Trophoblast cell (in vitro differentiated cells and primary cell): ENCODE measurements at regions not wholly inside any gene's neighbourhood (a gene's known extent, or its start where the extent isn't known, plus 50 kb on each side); places are given as distances from the start of the nearest gene placed in this dataset.

Experiments
- DNase-seq, 2 donors: peaks; one replicate each; pipeline ENCODE4 v3.0.0-alpha.2; 2016
- H2AFZ ChIP-seq: 2 replicates; pipeline ENCODE4 v1.6.1; 2013; ENCODE audit warnings: low read length, moderate library complexity, mild to moderate bottlenecking; ENCODE audit not compliant: insufficient read depth, poor library complexity
- H2AK5ac ChIP-seq: 2 replicates; pipeline ENCODE4 v1.6.1; 2013; ENCODE audit warnings: mild to moderate bottlenecking, low read length
- H2BK120ac ChIP-seq: 2 replicates; pipeline ENCODE4 v1.6.1; 2013; ENCODE audit warnings: low read length, mild to moderate bottlenecking, moderate library complexity; ENCODE audit not compliant: insufficient read depth, poor library complexity
- H2BK12ac ChIP-seq: 2 replicates; pipeline ENCODE4 v1.6.1; 2013; ENCODE audit warnings: mild to moderate bottlenecking, low read length, moderate library complexity
- H2BK5ac ChIP-seq: 2 replicates; pipeline ENCODE4 v1.6.1; 2013; ENCODE audit warnings: low read length, low read depth, moderate library complexity, mild to moderate bottlenecking; ENCODE audit not compliant: poor library complexity
- H3K14ac ChIP-seq: 2 replicates; pipeline ENCODE4 v1.6.1; 2013; ENCODE audit warnings: mild to moderate bottlenecking, low read length
- H3K18ac ChIP-seq: 2 replicates; pipeline ENCODE4 v1.6.1; 2013; ENCODE audit warnings: mild to moderate bottlenecking, low read length
- H3K23ac ChIP-seq: 2 replicates; pipeline ENCODE4 v1.6.1; 2013; ENCODE audit warnings: low read length
- H3K27ac ChIP-seq: 2 replicates; pipeline ENCODE4 v1.5.1; 2013; ENCODE audit warnings: low read depth, mild to moderate bottlenecking, inconsistent platforms, low read length, moderate library complexity
- H3K27me3 ChIP-seq: 2 replicates; pipeline ENCODE4 v1.6.1; 2013; ENCODE audit warnings: inconsistent platforms, mild to moderate bottlenecking, low read length, moderate library complexity; ENCODE audit not compliant: insufficient read depth
- H3K36me3 ChIP-seq, 2 experiments: 1 replicate in 1 of 2; 2 replicates in 1 of 2; pipeline ENCODE4 v1.6.1; 2013; ENCODE audit warnings: low read length in 2 of 2, mild to moderate bottlenecking in 2 of 2, moderate library complexity in 1 of 2; ENCODE audit not compliant: insufficient read depth in 2 of 2, control insufficient read depth in 1 of 2
- H3K4ac ChIP-seq: 2 replicates; pipeline ENCODE4 v1.6.1; 2013; ENCODE audit warnings: low read depth, mild to moderate bottlenecking, low read length, moderate library complexity
- H3K4me1 ChIP-seq, 2 experiments: 1 replicate in 1 of 2; 2 replicates in 1 of 2; pipeline ENCODE4 v1.6.1; 2013; ENCODE audit warnings: low read length in 2 of 2, mild to moderate bottlenecking in 2 of 2, moderate library complexity in 1 of 2; ENCODE audit not compliant: insufficient read depth in 2 of 2, control insufficient read depth in 1 of 2
- H3K4me2 ChIP-seq: 2 replicates; pipeline ENCODE4 v1.6.1; 2013; ENCODE audit warnings: inconsistent platforms, mild to moderate bottlenecking, low read length, moderate library complexity
- H3K4me3 ChIP-seq: 2 replicates; pipeline ENCODE4 v1.5.1; 2013; ENCODE audit warnings: mild to moderate bottlenecking, low read depth, low read length, inconsistent platforms
- H3K79me1 ChIP-seq: one replicate; pipeline ENCODE4 v1.6.1; 2013; ENCODE audit warnings: low read length
- H3K79me2 ChIP-seq: 2 replicates; pipeline ENCODE4 v1.6.1; 2013; ENCODE audit warnings: low read length, mild to moderate bottlenecking; ENCODE audit not compliant: control insufficient read depth, insufficient read depth, poor library complexity
- H3K9ac ChIP-seq: 2 replicates; pipeline ENCODE4 v1.6.1; 2013; ENCODE audit warnings: mild to moderate bottlenecking, low read length
- H3K9me3 ChIP-seq: 2 replicates; pipeline ENCODE4 v1.6.1; 2013; ENCODE audit warnings: low read depth, mild to moderate bottlenecking, control low read depth, inconsistent platforms, low read length; ENCODE audit not compliant: insufficient read depth
- H4K12ac ChIP-seq: 2 replicates; pipeline ENCODE4 v1.6.1; 2013; ENCODE audit warnings: low read depth, mild to moderate bottlenecking, low read length, moderate library complexity
- H4K8ac ChIP-seq: 2 replicates; pipeline ENCODE4 v1.6.1; 2013; ENCODE audit warnings: low read depth, mild to moderate bottlenecking, low read length, moderate library complexity
- H4K91ac ChIP-seq: one replicate; pipeline ENCODE4 v1.6.1; 2013; ENCODE audit warnings: low read depth, mild to moderate bottlenecking, low read length, moderate library complexity
- WGBS: extraction: QIAGEN DNeasy Blood & Tissue Kit; methylation state at CpG from one replicate; pipeline ENCODE4 v1.1.7; 2013; ENCODE audit warnings: missing lambda C conversion rate; ENCODE audit not compliant: insufficient read length, insufficient coverage; ENCODE audit errors: extremely low coverage; 5-methylcytosine and 5-hydroxymethylcytosine counted together

DNA sequence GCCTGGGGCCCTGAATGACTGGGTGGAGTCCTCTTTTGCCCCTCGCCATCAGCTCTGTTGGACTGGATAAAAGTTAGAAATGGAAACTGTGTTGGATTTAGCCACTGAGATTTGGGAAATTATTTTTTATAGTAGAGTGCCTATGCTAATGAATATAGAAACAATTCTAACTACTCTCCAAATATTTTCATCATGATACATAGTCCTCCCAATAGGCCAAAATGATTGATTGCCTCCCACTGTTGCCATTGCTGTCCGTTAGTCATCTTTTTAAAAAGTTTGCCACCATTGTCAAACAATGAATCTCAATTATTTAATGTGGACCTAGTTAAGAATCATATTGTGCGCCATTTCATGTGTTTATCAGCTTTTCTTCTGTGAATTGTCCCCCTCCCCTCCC is 417.0 kb downstream of the GALR1 start:
- Histone ChIP-seq H3K18ac (no peak overlapping the region), H3K14ac (no peak overlapping the region), H3K23ac (no peak overlapping the region), H3K4me2 (no peak overlapping the region), H3K4me1 (no peaks in the 10 kb centered on the region), H3K79me1 (no peaks in the 10 kb centered on the region), H3K9me3 (peaks cover 2% of the 10 kb centered on the region), H3K4me3 (no peak overlapping the region), H4K8ac (no peak overlapping the region), H2BK120ac (no peak overlapping the region), H3K9ac (no peak overlapping the region), H4K12ac (no peak overlapping the region), H2BK12ac (no peak overlapping the region), H3K36me3 (no peaks in the 10 kb centered on the region), H2AK5ac (no peak overlapping the region), H3K4ac (no peak overlapping the region), H2AFZ (no peak overlapping the region), H3K27me3 (no peaks in the 10 kb centered on the region), H2BK5ac (no peak overlapping the region), H3K79me2 (no peaks in the 10 kb centered on the region), H3K27ac (no peak overlapping the region), H4K91ac (no peak overlapping the region)
- DNase-seq, result no peak
- no CpG with 5 or more reads among the region's 3 CpGs for WGBS

DNA sequence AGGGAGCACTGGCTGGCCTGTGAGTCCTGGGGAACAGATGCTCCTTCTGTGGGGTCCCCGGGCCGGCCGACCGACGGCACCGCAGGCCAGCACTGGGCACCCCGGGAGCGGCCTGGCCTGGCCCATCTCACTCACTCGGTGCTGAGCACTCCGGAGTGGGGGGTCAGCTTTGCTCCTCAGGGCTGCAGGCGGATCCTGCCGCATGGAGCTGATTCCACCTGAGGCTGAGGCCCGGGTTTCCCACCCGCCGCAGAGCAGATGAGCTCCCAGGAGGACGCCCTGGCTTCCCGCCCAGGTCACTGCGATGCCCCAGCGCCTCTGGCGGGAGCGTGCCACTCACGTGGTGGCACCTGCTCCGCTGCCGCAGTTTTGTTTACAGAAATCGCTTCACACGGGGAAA is 418.6 kb downstream of the GALR1 start:
- H3K4me2 ChIP-seq, result no peak overlapping the region
- H2AFZ ChIP-seq, result no peak overlapping the region
- H3K27me3 ChIP-seq, result no peaks in the 10 kb centered on the region
- H3K23ac ChIP-seq, result no peak overlapping the region
- H3K4ac ChIP-seq, result no peak overlapping the region
- H4K12ac ChIP-seq, result no peak overlapping the region
- H4K8ac ChIP-seq, result no peak overlapping the region
- no peak overlapping the region for H3K27ac ChIP-seq
- H3K79me2 ChIP-seq, result no peaks in the 10 kb centered on the region
- H3K14ac ChIP-seq, result no peak overlapping the region
- H3K9me3 ChIP-seq, result peaks cover 2% of the 10 kb centered on the region
- no peaks in the 10 kb centered on the region for H3K79me1 ChIP-seq
- no peak overlapping the region for H4K91ac ChIP-seq
- DNase-seq, result no peak
- no peak overlapping the region for H3K9ac ChIP-seq
- H2BK120ac ChIP-seq, result no peak overlapping the region
- H3K18ac ChIP-seq, result no peak overlapping the region
- H3K4me1 ChIP-seq, result no peaks in the 10 kb centered on the region
- H3K4me3 ChIP-seq, result no peak overlapping the region
- no peak overlapping the region for H2BK5ac ChIP-seq
- no peak overlapping the region for H2BK12ac ChIP-seq
- no peak overlapping the region for H2AK5ac ChIP-seq
- H3K36me3 ChIP-seq, result no peaks in the 10 kb centered on the region
- WGBS, result no CpG with 5 or more reads among the region's 26 CpGs

DNA sequence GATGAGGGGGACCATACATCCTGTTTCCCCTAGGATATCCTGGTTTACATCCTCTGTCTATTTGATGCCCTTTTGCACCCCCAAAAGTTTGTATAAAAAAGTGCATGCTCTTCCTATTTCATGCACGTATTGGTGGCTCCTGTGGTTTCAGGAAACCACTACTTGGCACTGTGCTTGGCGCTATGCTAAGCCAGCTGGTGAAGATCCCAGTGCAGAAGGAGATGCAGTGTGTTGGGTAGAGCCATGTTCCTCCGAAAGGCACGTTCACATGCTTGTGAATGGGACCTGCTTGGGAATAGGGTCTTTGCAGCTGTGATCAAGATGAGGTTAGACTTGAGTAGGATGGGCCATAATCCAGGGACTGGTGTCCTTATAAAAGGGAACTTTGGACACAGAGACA is 419.7 kb downstream of the GALR1 start:
- no peak overlapping the region for H3K14ac ChIP-seq
- no CpG with 5 or more reads among the region's 4 CpGs for WGBS
- H3K4me1 ChIP-seq, result no peaks in the 10 kb centered on the region
- H4K91ac ChIP-seq, result no peak overlapping the region
- no peaks in the 10 kb centered on the region for H3K79me1 ChIP-seq
- no peak overlapping the region for H4K12ac ChIP-seq
- H2BK5ac ChIP-seq, result no peak overlapping the region
- no peaks in the 10 kb centered on the region for H3K79me2 ChIP-seq
- no peak overlapping the region for H3K18ac ChIP-seq
- peaks cover 2% of the 10 kb centered on the region for H3K9me3 ChIP-seq
- no peak overlapping the region for H3K4ac ChIP-seq
- H4K8ac ChIP-seq, result no peak overlapping the region
- H3K27me3 ChIP-seq, result no peaks in the 10 kb centered on the region
- no peak overlapping the region for H2BK120ac ChIP-seq
- no peak overlapping the region for H3K27ac ChIP-seq
- H2BK12ac ChIP-seq, result no peak overlapping the region
- H3K36me3 ChIP-seq, result no peaks in the 10 kb centered on the region
- H3K23ac ChIP-seq, result no peak overlapping the region
- H2AFZ ChIP-seq, result no peak overlapping the region
- H2AK5ac ChIP-seq, result no peak overlapping the region
- H3K4me3 ChIP-seq, result no peak overlapping the region
- no peak overlapping the region for H3K9ac ChIP-seq
- no peak for DNase-seq
- H3K4me2 ChIP-seq, result no peak overlapping the region

DNA sequence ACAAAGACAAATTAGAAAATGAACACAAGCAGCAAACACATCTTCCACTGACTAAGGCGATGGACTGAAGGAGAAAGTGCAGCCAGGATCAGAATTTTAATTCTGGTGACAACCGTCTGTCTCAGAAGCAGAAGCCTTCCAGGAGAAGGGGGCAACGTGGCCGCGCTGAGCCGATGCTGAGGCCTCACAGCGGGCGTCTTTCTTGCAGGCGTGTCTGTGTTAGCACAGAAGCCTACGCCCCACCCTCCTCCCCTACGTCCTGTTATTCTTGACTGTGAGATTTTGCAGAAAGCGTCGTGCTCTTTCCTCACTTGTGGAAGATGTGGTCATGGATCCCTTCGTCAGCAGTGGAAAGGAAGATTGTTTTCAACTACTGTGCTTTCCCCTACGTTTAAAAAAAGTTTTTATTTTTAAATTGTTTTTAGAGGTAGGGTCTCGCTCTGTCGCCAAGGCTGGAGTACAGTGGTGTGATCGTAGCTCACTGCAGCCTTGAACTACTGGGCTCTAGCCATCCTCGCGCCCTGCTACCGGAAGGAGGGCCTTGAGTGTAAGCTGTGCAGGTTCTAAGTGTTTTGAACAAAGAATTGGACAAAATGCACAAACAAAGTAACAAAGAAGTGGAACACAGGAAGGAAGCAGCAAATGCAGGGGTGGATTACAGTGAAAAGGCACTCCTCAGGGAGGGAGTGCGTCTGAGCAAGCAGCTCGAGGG is 422.0 kb downstream of the GALR1 start:
- H3K79me2 ChIP-seq, result no peaks in the 10 kb centered on the region
- no peak overlapping the region for H3K4me3 ChIP-seq
- no peaks in the 10 kb centered on the region for H3K4me1 ChIP-seq
- no peaks in the 10 kb centered on the region for H3K79me1 ChIP-seq
- no peak overlapping the region for H2AK5ac ChIP-seq
- no peak overlapping the region for H2BK120ac ChIP-seq
- no peaks in the 10 kb centered on the region for H3K36me3 ChIP-seq
- no peak overlapping the region for H3K9ac ChIP-seq
- H3K27ac ChIP-seq, result no peak overlapping the region
- H4K91ac ChIP-seq, result no peak overlapping the region
- H3K9me3 ChIP-seq, result peaks cover 2% of the 10 kb centered on the region
- no peaks in the 10 kb centered on the region for H3K27me3 ChIP-seq
- H3K4ac ChIP-seq, result no peak overlapping the region
- WGBS, result no CpG with 5 or more reads among the region's 23 CpGs
- no peak overlapping the region for H4K12ac ChIP-seq
- no peak overlapping the region for H3K18ac ChIP-seq
- no peak overlapping the region for H4K8ac ChIP-seq
- H3K14ac ChIP-seq, result no peak overlapping the region
- no peak for DNase-seq
- H3K23ac ChIP-seq, result no peak overlapping the region
- no peak overlapping the region for H2AFZ ChIP-seq
- H3K4me2 ChIP-seq, result no peak overlapping the region
- H2BK5ac ChIP-seq, result no peak overlapping the region
- H2BK12ac ChIP-seq, result no peak overlapping the region
